Endothelial cell of umbilical vein (primary cell): ENCODE measurements at regions not wholly inside any gene's neighbourhood (a gene's known extent, or its start where the extent isn't known, plus 50 kb on each side); places are given as distances from the start of the nearest gene placed in this dataset.

Experiments
- BruUV-seq: library from RNA; stranded (reverse); fragments of 400-500 nt; replicated peaks from 2 replicates; lab custom pipeline; 2021; lab: Mats Ljungman, UMichigan
- CTCF ChIA-PET: fragments of 300-600, 350-600 bp; sonication (Branson Sonifier 250); formaldehyde crosslinking; loops from one replicate; lab custom pipeline; 2021; ENCODE audit warnings: antibody characterized with exemption, inconsistent platforms; lab: Charles Lee
- POLR2A ChIA-PET: fragments of 300-600, 350-600 bp; sonication (Branson Sonifier 250); formaldehyde crosslinking; loops from one replicate; lab custom pipeline; 2021; ENCODE audit warnings: antibody characterized with exemption, inconsistent platforms; lab: Charles Lee
- DNase-seq: peaks from one replicate; pipeline ENCODE4 v3.0.0-alpha.2; 2011; ENCODE audit warnings: low read depth, low spot score
- FAIRE-seq: peaks from 2 replicates; lab custom pipeline; 2011; peaks lifted over from hg19 to GRCh38; lab: Jason Lieb, UNC
- H2AFZ ChIP-seq: 2 replicates; pipeline ENCODE4 v1.6.0; 2012; ENCODE audit warnings: low read depth, low read length, control low read depth, inconsistent platforms
- H3K27ac ChIP-seq: 2 replicates; pipeline ENCODE4 v1.5.1; 2011; ENCODE audit warnings: low read depth, mild to moderate bottlenecking, control low read depth, low read length, moderate library complexity; ENCODE audit not compliant: insufficient read depth
- H3K27me3 ChIP-seq, 2 experiments: 2 replicates each; pipeline versions ENCODE4 v1.6.0 to v1.6.1; 2011; ENCODE audit warnings: low read length in 2 of 2, mixed read lengths in 1 of 2; ENCODE audit not compliant: control insufficient read depth in 2 of 2, insufficient read depth in 2 of 2
- H3K36me3 ChIP-seq, 2 experiments: 2 replicates in 1 of 2; 3 replicates in 1 of 2; pipeline ENCODE4 v1.5.1; 2011; ENCODE audit warnings: low read length in 2 of 2, mild to moderate bottlenecking in 1 of 2, moderate library complexity in 1 of 2; ENCODE audit not compliant: control insufficient read depth in 2 of 2, insufficient read depth in 2 of 2; ENCODE audit errors: extremely low read depth in 1 of 2
- H3K4me1 ChIP-seq: 3 replicates; pipeline ENCODE4 v1.5.1; 2011; ENCODE audit warnings: mild to moderate bottlenecking, low read length; ENCODE audit not compliant: control insufficient read depth, insufficient read depth; ENCODE audit errors: extremely low read depth
- H3K4me2 ChIP-seq: 2 replicates; pipeline ENCODE4 v1.6.1; 2011; ENCODE audit warnings: low read length, control low read depth, mixed read lengths; ENCODE audit not compliant: insufficient read depth
- H3K4me3 ChIP-seq, 3 experiments: fragments of 200-600 bp in 1 of 3; sonication (generic), shearing (Covaris generic) in 1 of 3; replicated peaks in 1 of 3; 2 replicates each; pipeline ENCODE4 v1.5.1; 2011 to 2016; ENCODE audit warnings: control low read depth in 3 of 3, low read length in 3 of 3, mild to moderate bottlenecking in 2 of 3, inconsistent platforms in 1 of 3, low read depth in 1 of 3, moderate library complexity in 1 of 3; ENCODE audit not compliant: insufficient read depth in 1 of 3
- H3K79me2 ChIP-seq: 2 replicates; pipeline ENCODE4 v1.6.0; 2012; ENCODE audit warnings: low read length, inconsistent platforms; ENCODE audit not compliant: control insufficient read depth, insufficient read depth
- H3K9ac ChIP-seq: replicated peaks from 2 replicates; pipeline ENCODE3; 2011; ENCODE audit warnings: low read length, control low read depth; ENCODE audit not compliant: insufficient read depth; ENCODE audit errors: extremely low read depth
- H3K9me1 ChIP-seq: replicated peaks from 3 replicates; pipeline ENCODE4 v1.6.0; 2011; ENCODE audit warnings: mild to moderate bottlenecking, low read length; ENCODE audit not compliant: control insufficient read depth, insufficient read depth; ENCODE audit errors: extremely low read depth
- H3K9me3 ChIP-seq: replicated peaks from 2 replicates; pipeline ENCODE4 v1.5.1; 2012; ENCODE audit warnings: low read length, inconsistent platforms; ENCODE audit not compliant: control insufficient read depth, insufficient read depth
- H4K20me1 ChIP-seq: replicated peaks from 2 replicates; pipeline ENCODE3; 2011; ENCODE audit warnings: mild to moderate bottlenecking, low read length; ENCODE audit not compliant: control insufficient read depth, insufficient read depth; ENCODE audit errors: extremely low read depth
- CTCF ChIP-seq, 2 donors: IDR thresholded peaks; 1 replicate in 1 of 2; 2 replicates in 1 of 2; pipeline ENCODE4 v1.5.1; 2011; ENCODE audit warnings: low read length in 2 of 2, mild to moderate bottlenecking in 2 of 2, moderate library complexity in 2 of 2, control low read depth in 1 of 2, inconsistent platforms in 1 of 2, low read depth in 1 of 2; ENCODE audit not compliant: insufficient read depth in 1 of 2; ENCODE audit errors: extremely low read depth in 1 of 2
- EZH2 ChIP-seq: IDR thresholded peaks from 2 replicates; pipeline ENCODE4 v1.6.1; 2012; ENCODE audit warnings: borderline replicate concordance, low read depth, mild to moderate bottlenecking, moderate library complexity, low read length, inconsistent platforms; ENCODE audit not compliant: severe bottlenecking
- FOS ChIP-seq: IDR thresholded peaks from 2 replicates; pipeline ENCODE4 v1.6.1; 2011; ENCODE audit warnings: mild to moderate bottlenecking, low read length, moderate library complexity, borderline replicate concordance; ENCODE audit not compliant: insufficient read depth
- GATA2 ChIP-seq: IDR thresholded peaks from 2 replicates; pipeline ENCODE4 v1.7.0; 2011; ENCODE audit warnings: low read depth, mild to moderate bottlenecking, moderate library complexity, mixed read lengths, low read length; ENCODE audit not compliant: insufficient read length, insufficient read depth
- JUN ChIP-seq: IDR thresholded peaks from 2 replicates; pipeline ENCODE4 v1.6.1; 2011; ENCODE audit warnings: borderline replicate concordance, low read depth; ENCODE audit not compliant: insufficient read length, insufficient read depth
- MYC ChIP-seq: IDR thresholded peaks from one replicate; pipeline ENCODE4 v1.6.1; 2011; ENCODE audit warnings: mild to moderate bottlenecking, low read depth, low read length
- POLR2A ChIP-seq: IDR thresholded peaks from 2 replicates; pipeline ENCODE4 v1.6.1; 2012; ENCODE audit warnings: low read depth, mild to moderate bottlenecking, control low read depth, low read length
- POLR2AphosphoS5 ChIP-seq: IDR thresholded peaks from 2 replicates; pipeline ENCODE4 v1.6.1; 2012; ENCODE audit warnings: low read depth, mild to moderate bottlenecking, control low read depth, low read length, moderate library complexity; ENCODE audit not compliant: insufficient read depth
- dilution Hi-C: fragments of 300-500 bp; cut with MboI; formaldehyde crosslinking; loops from one replicate; pipeline ENCODE4 v1.15.0; 2019; ENCODE audit warnings: low sequenced_read_pairs; ENCODE audit not compliant: extremely low pct_ligation_motif_present
- intact Hi-C: fragments of 100-400 bp; cut with micrococcal nuclease; formaldehyde crosslinking; loops from one replicate; pipeline ENCODE4 v1.10.0; 2022
- TF ChIP-seq, protein P1 (sequence below): IDR thresholded peaks from 2 replicates; pipeline ENCODE4 v1.6.1; 2011; ENCODE audit not compliant: insufficient read depth, insufficient read length

DNA sequence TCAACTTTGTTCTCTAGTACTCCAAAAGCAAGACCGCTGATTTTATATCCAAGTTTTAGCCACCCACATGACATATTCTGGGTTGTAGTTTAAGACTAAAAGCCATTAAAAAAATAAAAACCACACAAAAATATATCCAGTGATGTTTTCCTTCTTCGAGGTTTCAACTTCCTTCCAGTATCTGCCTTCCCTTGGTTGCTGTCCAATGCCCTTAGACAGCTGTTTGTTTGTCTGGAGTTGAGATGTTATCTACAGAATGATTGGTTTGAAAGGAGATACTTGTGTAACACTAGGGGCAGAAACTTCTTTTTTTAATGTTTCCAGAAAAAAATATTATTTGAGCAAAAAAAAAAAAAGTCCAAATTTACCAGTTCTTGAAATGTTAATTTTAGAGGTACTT lies 591.5 kb upstream of the PCDH9 start:
- Histone ChIP-seq H3K79me2 (no peaks in the 10 kb centered on the region), H3K27ac (no peak overlapping the region), H3K4me3 (no peak overlapping the region), H3K4me2 (no peak overlapping the region), H3K9me1 (no peaks in the 10 kb centered on the region), H3K36me3 (no peaks in the 10 kb centered on the region), H2AFZ (no peak overlapping the region), H3K9me3 (no peaks in the 10 kb centered on the region), H3K9ac (no peak overlapping the region), H3K4me1 (no peaks in the 10 kb centered on the region), H3K27me3 (no peaks in the 10 kb centered on the region), H4K20me1 (no peaks in the 10 kb centered on the region)
- dilution Hi-C loops (no loop called here), intact Hi-C loops (no loop called here)
- no TSS peak for BruUV-seq
- ChIA-PET CTCF (no interaction called here), POLR2A (no interaction called here)
- FAIRE-seq = no peak
- TF ChIP-seq, protein P1, sequence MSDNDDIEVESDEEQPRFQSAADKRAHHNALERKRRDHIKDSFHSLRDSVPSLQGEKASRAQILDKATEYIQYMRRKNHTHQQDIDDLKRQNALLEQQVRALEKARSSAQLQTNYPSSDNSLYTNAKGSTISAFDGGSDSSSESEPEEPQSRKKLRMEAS = no peak
- TF ChIP-seq MYC (no peak), JUN (no peak), EZH2 (no peak), FOS (no peak), POLR2A (no peak), POLR2AphosphoS5 (no peak), CTCF (IDR thresholded peaks at IDR 0.05; ENCODE audit: extremely low read depth in 1 of 2, insufficient read depth in 1 of 2, low read depth in 1 of 2, low read length in 2 of 2) (no peak), GATA2 (no peak)
- DNase-seq = no peak
